Tibial nerve (tissue), 4 donors: ENCODE measurements at regions not wholly inside any gene's neighbourhood (a gene's known extent, or its start where the extent isn't known, plus 50 kb on each side); places are given as distances from the start of the nearest gene placed in this dataset.

Experiments
- DNase-seq, 2 donors: peaks; one replicate each; pipeline ENCODE4 v3.0.0-alpha.2; 2019; ENCODE audit warnings: low spot score in 2 of 2
- H3K27ac ChIP-seq, 4 donors: fragments of 200-600 bp; sonication (generic) in 3 of 4; one replicate each; pipeline ENCODE4 v1.5.1; 2017 to 2019; ENCODE audit warnings: mild to moderate bottlenecking in 1 of 4
- H3K27me3 ChIP-seq, 2 donors: fragments of 200-600 bp; sonication (generic) in 1 of 2; one replicate each; pipeline versions ENCODE4 v1.5.1 to v1.6.0; 2017 to 2019
- H3K36me3 ChIP-seq, 3 donors: fragments of 200-600 bp; sonication (generic); one replicate each; pipeline ENCODE4 v1.5.1; 2018 to 2019
- H3K4me1 ChIP-seq, 4 donors: fragments of 200-600 bp; sonication (generic) in 3 of 4; one replicate each; pipeline ENCODE4 v1.5.1; 2017 to 2019
- H3K4me3 ChIP-seq, 4 donors: fragments of 200-600 bp; sonication (generic) in 3 of 4; one replicate each; pipeline ENCODE4 v1.5.1; 2017 to 2019; ENCODE audit warnings: mild to moderate bottlenecking in 1 of 4, moderate library complexity in 1 of 4
- H3K9me3 ChIP-seq, 4 donors: fragments of 200-600 bp; sonication (generic) in 3 of 4; one replicate each; pipeline ENCODE4 v1.5.1; 2017 to 2019
- CTCF ChIP-seq, 5 experiments: fragments of 200-600 bp in 3 of 5; fragments of 450-650 bp in 2 of 5; sonication (generic) in 3 of 5; IDR thresholded peaks; one replicate each; pipeline ENCODE4 v1.5.1; 2016 to 2019; ENCODE audit warnings: antibody characterized with exemption in 5 of 5, mild to moderate bottlenecking in 3 of 5, moderate library complexity in 2 of 5
- EP300 ChIP-seq, 2 donors: sonication (generic); formaldehyde crosslinking; IDR thresholded peaks; one replicate each; pipeline ENCODE4 v1.6.1; 2017; ENCODE audit warnings: antibody characterized with exemption in 2 of 2, mild to moderate bottlenecking in 1 of 2
- POLR2A ChIP-seq, 2 donors: fragments of 450-650 bp; IDR thresholded peaks; one replicate each; pipeline ENCODE4 v1.6.1; 2017; ENCODE audit warnings: antibody characterized with exemption in 2 of 2, mild to moderate bottlenecking in 2 of 2, moderate library complexity in 2 of 2
- WGBS, 2 donors: methylation state at CpG; one replicate each; pipeline ENCODE4 v1.1.5; 2018; 5-methylcytosine and 5-hydroxymethylcytosine counted together

- DNase-seq: no peak
- TF ChIP-seq CTCF (IDR thresholded peaks at IDR 0.05) (no peak), EP300 (IDR thresholded peaks at IDR 0.05) (no peak), POLR2A (IDR thresholded peaks at IDR 0.05) (no peak)
- H3K27me3 ChIP-seq: no peaks in the 10 kb centered on the region
- no peaks in the 10 kb centered on the region for H3K36me3 ChIP-seq
- 91 to 93% methylated on average over 2 of the region's 2 CpGs for WGBS, 2 donors
- H3K4me1 ChIP-seq: no peaks in the 10 kb centered on the region
- no peak overlapping the region for H3K27ac ChIP-seq
- no peaks in the 10 kb centered on the region for H3K9me3 ChIP-seq
- H3K4me3 ChIP-seq: no peak overlapping the region
These were observed 182.1 kb downstream of the NECTIN3 start for GRCh38 chr3:111253733-111254132.

GRCh38 chr3:111260878-111261277, 189.3 kb downstream of the NECTIN3 start:
- Histone ChIP-seq H3K4me3 (no peak overlapping the region), H3K4me1 (no peaks in the 10 kb centered on the region), H3K27me3 (no peaks in the 10 kb centered on the region), H3K9me3 (no peaks in the 10 kb centered on the region), H3K27ac (no peak overlapping the region), H3K36me3 (no peaks in the 10 kb centered on the region)
- DNase-seq: no peak
- no peak for TF ChIP-seq POLR2A (IDR thresholded peaks at IDR 0.05)
- no peak for TF ChIP-seq CTCF (IDR thresholded peaks at IDR 0.05)
- no peak for TF ChIP-seq EP300 (IDR thresholded peaks at IDR 0.05)

- H3K27ac ChIP-seq: no peak overlapping the region
- no peak overlapping the region for H3K4me3 ChIP-seq
- TF ChIP-seq EP300 (IDR thresholded peaks at IDR 0.05): no peak
- TF ChIP-seq CTCF (IDR thresholded peaks at IDR 0.05): no peak
- TF ChIP-seq POLR2A (IDR thresholded peaks at IDR 0.05): no peak
- no peaks in the 10 kb centered on the region for H3K4me1 ChIP-seq
- no peaks in the 10 kb centered on the region for H3K9me3 ChIP-seq
- no peak for DNase-seq
- no peaks in the 10 kb centered on the region for H3K36me3 ChIP-seq
- WGBS, 2 donors: 57 to 68% methylated on average over 2 of the region's 2 CpGs
- H3K27me3 ChIP-seq: no peaks in the 10 kb centered on the region
These were observed 198.2 kb downstream of the NECTIN3 start for GRCh38 chr3:111269777-111270176.

- no peak overlapping the region for H3K4me3 ChIP-seq
- DNase-seq: no peak
- no peaks in the 10 kb centered on the region for H3K4me1 ChIP-seq
- H3K9me3 ChIP-seq: no peaks in the 10 kb centered on the region
- no peak overlapping the region for H3K27ac ChIP-seq
- H3K27me3 ChIP-seq: no peaks in the 10 kb centered on the region
- 9 to 12% methylated on average over 4 of the region's 4 CpGs for WGBS, 2 donors
- TF ChIP-seq CTCF (IDR thresholded peaks at IDR 0.05) (no peak), EP300 (IDR thresholded peaks at IDR 0.05) (no peak), POLR2A (IDR thresholded peaks at IDR 0.05) (no peak)
- H3K36me3 ChIP-seq: no peaks in the 10 kb centered on the region
These were observed 205.6 kb downstream of the NECTIN3 start for GRCh38 chr3:111277226-111277625.

- Histone ChIP-seq H3K4me1 (no peaks in the 10 kb centered on the region), H3K4me3 (no peak overlapping the region), H3K27ac (no peak overlapping the region), H3K27me3 (no peaks in the 10 kb centered on the region), H3K36me3 (no peaks in the 10 kb centered on the region), H3K9me3 (no peaks in the 10 kb centered on the region)
- TF ChIP-seq EP300 (IDR thresholded peaks at IDR 0.05) (no peak), POLR2A (IDR thresholded peaks at IDR 0.05) (no peak), CTCF (IDR thresholded peaks at IDR 0.05) (no peak)
- no peak for DNase-seq
These were observed 207.3 kb downstream of the NECTIN3 start for GRCh38 chr3:111278959-111279358.
